Neural progenitor cell (in vitro differentiated cells): ENCODE measurements at regions not wholly inside any gene's neighbourhood (a gene's known extent, or its start where the extent isn't known, plus 50 kb on each side); places are given as distances from the start of the nearest gene placed in this dataset.

Experiments
- EZH2 ChIP-seq: fragments of 200-600 bp; sonication (generic); IDR thresholded peaks from 2 replicates; pipeline ENCODE4 v1.6.1; 2017; ENCODE audit warnings: antibody characterized with exemption, mild to moderate bottlenecking, moderate library complexity
- EZH2phosphoT487 ChIP-seq: fragments of 200-600 bp; sonication (generic); IDR thresholded peaks from 2 replicates; pipeline ENCODE4 v1.6.1; 2017; ENCODE audit warnings: antibody characterized with exemption
- TF ChIP-seq, protein P1 (sequence below): fragments of 200-600 bp; sonication (generic); IDR thresholded peaks from 2 replicates; pipeline ENCODE4 v1.5.1; 2017; ENCODE audit warnings: antibody characterized with exemption, mild to moderate bottlenecking

- TF ChIP-seq EZH2: no peak
- TF ChIP-seq, protein P1, sequence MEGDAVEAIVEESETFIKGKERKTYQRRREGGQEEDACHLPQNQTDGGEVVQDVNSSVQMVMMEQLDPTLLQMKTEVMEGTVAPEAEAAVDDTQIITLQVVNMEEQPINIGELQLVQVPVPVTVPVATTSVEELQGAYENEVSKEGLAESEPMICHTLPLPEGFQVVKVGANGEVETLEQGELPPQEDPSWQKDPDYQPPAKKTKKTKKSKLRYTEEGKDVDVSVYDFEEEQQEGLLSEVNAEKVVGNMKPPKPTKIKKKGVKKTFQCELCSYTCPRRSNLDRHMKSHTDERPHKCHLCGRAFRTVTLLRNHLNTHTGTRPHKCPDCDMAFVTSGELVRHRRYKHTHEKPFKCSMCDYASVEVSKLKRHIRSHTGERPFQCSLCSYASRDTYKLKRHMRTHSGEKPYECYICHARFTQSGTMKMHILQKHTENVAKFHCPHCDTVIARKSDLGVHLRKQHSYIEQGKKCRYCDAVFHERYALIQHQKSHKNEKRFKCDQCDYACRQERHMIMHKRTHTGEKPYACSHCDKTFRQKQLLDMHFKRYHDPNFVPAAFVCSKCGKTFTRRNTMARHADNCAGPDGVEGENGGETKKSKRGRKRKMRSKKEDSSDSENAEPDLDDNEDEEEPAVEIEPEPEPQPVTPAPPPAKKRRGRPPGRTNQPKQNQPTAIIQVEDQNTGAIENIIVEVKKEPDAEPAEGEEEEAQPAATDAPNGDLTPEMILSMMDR: no peak
- TF ChIP-seq EZH2phosphoT487: no peak
Measured at GRCh38 chr1:228830185-228830953, 95.1 kb downstream of the RHOU start.
